ENCODE measurements at regions not wholly inside any gene's neighbourhood (a gene's known extent, or its start where the extent isn't known, plus 50 kb on each side); places are given as distances from the start of the nearest gene placed in this dataset.

DNA sequence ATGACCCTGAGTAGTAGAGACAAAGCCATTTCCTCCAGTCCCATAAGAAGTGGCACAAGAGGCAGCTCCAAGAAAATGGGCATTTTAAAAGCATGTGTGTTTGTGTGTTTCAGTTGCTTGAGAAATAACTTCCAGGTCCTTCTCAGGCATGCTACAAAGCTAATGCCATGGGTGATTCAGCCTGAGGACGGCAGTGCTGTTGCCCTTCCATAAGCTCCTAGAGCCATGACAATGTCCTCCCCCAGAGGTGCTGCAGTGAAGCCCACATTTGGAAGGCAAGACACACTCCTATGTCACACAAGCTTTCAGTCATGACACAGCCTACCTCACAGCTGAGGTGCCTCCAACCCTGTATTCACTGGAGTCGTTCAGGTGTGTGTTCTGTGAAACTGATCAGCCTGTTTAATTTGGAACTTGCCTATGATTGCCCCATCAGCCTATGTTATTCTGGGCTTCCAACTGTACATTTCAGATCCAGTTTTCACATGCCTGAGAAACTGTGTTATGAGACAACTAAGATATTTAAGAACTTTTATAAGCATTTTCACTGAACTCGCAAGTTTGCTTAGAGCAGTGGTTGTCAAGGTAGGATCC, 213.6 kb downstream of the FOXO1 start:
- in situ Hi-C loops (cut with HindIII; ENCODE audit: low sequenced_read_pairs): no loop called here

DNA sequence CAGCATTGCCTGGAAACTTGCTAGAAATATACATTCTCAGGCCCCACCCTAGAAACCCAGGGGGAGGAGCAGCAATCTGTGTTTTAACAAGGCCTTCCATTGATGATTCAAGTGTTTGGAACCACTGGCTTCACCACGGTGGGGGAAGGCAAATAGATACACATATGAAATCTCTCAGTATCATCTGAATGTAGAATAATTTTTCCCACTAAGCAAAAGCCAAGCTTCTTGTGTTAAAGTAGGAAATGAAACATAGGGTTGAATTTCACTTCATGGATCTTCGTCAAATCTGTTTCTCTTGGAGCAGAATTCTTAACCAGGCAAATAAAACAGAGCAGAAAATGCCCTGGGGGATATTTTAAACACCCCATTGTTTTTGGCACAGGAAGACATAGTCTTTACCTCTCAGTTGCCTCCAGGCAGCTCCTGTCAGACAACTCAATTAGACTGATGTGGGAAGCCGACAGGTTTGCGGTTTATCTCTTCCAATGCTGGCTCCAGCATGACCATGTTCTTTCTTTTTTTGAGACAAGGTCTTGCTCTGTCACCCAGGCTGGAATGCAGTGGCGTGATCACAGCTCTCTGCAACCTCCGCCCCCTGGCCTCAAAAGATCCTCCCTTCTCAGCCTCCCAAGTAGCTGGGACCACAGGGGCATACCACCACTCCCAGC, 213.0 kb downstream of the FOXO1 start:
- in situ Hi-C loops (cut with HindIII; ENCODE audit: low sequenced_read_pairs): no loop called here

DNA sequence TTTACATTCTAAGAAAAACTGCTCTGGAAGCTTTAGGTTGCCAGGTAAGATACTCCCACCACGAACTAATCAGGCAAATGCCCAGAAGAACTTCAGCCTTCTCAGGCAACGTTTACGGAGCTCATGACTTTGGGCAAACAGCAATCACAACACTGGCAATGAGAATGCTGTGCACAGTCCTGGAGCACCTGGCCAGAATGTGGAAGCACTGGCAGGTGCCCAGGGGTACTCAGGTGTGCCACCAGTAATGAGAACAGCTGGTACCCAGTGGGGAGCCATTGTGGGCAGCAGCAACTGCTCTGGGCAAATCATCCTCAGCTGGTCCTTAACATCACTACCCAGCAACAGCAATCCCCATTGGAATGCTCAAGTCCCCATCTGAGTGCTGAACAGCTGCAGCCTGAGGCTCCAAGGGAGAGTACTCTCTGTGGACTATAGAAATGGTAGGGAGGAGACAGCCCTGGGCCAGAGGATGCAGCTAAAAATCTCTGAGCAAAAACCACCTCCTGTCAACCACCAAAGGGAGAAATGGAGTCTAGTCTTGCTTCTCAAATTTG, 210.0 kb downstream of the FOXO1 start:
- in situ Hi-C loops (cut with HindIII; ENCODE audit: low sequenced_read_pairs): no loop called here

DNA sequence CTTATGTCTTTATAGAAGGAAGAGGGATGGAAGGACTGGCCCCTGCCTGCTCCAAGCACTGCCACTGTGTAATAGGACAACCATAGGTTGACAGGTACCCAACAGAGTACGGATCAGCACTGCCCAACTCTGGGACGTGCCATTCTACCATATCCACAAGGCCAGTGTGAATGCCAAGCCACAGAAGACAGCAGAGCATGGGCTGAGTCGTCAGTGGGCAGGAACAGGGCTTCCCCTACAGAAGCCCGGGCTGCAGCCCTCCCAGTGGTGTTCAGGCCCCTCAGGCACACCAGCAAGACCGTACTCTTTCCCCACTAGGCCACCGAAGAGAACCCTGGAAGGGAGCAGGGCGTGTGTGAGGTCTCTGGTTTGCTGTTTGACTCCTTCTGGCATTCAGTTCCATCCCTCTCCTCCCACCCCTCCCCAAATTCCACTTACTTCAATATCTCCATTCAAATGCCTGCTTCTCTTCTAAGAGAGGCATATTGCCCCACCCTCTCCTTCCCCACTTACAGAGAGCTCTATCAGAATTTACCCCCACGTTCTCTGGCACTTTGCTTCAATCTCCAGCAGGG, 209.4 kb downstream of the FOXO1 start:
- in situ Hi-C loops (cut with HindIII; ENCODE audit: low sequenced_read_pairs): no loop called here

DNA sequence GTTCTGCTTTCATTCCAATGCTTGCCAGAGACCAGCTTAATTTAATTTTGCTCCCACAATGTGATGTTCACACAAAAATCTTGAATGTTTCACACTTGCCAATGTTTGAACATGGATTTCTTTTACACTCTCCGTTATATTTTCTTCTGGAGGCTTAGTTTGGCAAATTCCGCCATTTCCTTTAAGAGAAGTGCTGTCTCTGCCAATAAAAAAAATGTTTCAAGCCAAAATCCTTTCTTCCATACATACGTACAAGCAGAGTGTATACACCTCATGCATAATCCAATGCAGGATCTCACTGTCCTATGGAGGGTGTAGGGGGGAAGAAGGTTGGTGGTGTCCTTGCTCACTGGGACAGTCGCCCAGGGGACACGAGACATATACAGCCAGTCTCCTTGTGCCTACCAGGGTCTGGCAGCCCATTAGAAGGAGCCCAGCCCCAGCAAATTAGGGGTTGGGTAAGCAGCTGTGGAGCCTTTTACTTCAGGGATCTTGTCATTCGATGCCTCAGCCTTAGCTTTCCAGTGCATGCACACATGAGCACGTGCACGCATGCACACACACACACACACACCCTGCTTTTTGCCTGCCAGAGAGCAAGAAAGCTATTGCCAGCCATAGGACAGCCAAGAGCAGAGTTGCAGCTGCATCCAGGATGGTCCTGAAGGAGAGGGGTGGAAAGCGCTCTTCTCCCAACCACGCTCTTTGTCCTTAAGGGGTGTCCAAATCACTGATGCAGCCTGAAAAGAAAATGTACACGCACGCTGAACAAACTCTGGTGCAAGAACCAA, 208.3 kb downstream of the FOXO1 start:
- in situ Hi-C loops (cut with HindIII; ENCODE audit: low sequenced_read_pairs): no loop called here

DNA sequence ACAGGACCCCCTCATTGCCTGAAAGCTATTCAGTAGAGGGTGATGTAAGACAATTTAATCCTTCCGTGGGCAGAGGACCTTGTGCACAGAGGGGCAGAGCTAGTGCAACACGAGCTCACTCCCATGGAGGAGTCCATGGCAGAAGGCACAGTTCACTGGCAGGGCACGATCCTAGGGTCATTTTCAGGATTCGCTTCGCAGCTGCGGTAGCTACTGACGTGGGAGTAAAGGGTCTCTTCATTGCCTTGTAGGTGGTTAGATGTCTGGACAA, 207.8 kb downstream of the FOXO1 start:
- in situ Hi-C loops (cut with HindIII; ENCODE audit: low sequenced_read_pairs): no loop called here

DNA sequence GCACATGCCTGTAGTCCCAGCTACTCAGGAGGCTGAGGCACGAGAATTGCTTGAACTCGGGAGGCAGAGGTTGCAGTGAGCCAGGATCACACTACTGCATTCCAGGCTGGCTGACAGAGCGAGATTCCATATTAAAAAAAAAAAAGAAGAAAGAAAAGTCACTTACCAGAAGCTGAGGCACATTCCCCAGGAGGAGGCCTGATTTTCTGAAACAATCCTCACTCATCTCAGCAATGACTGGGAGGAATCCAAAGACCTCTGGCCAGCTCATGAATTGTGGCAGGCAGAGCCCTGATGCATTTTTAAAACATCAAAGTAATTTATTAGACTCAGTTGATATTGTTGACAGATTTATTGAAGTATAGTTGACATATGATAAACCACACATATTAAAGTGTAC, 206.3 kb downstream of the FOXO1 start:
- in situ Hi-C loops (cut with HindIII; ENCODE audit: low sequenced_read_pairs): no loop called here

DNA sequence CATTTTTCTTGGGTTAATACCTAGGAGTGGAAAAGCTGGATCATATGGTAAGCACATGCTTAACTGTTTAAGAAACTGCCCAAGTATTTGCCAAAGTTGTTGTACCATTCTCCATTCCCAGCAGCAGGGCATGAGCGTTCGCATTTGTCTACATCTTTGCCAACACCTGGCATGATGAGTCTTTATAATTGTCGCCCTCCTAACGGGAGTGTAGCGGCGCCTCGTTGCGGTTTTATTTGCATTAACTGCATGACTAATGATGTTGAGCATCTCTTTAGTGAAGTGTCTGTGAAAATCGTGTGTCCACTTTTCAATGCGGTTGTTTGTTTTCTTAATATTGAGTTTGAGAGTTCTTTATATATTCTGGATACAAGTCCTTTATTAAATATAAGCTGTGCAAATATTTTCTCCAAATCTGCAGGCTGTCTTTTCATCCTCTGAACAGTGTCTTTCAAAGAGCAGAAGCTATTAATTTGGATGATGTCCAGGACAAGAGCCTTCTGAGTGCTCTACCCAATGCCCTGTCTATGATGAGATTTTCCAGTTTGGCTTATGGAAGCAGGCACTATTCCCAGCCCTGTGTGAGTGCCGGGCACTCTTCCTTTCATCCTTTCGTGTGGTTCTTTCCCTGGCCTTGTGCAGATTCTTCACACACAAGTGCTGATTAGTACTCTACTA, 202.0 kb downstream of the FOXO1 start:
- in situ Hi-C loops (cut with HindIII; ENCODE audit: low sequenced_read_pairs): loop anchor here (5.0 kb wide), 1 partner anchor 57 kb away; no protein-coding TSS in a partner anchor

DNA sequence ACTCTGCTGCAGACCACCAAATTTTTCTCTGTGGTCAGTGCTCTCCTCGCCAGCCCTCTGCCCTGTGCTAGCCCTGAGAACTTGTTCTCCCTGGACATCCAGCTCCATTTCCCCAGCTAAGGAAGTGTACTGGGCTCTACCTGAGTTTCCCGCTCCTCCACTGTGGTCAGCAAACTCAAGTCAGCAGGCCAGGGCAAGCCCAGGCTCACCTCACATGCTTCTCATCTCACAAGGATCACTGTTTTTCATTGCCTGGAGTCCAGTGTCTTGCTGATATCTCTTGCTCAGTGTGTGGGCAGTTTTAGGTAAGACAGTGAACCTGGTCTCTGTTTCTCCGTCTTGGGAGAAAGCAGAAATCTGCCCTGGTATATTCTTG, 201.4 kb downstream of the FOXO1 start:
- in situ Hi-C loops (cut with HindIII; ENCODE audit: low sequenced_read_pairs): loop anchor here (5.0 kb wide), 1 partner anchor 58 kb away; no protein-coding TSS in a partner anchor

DNA sequence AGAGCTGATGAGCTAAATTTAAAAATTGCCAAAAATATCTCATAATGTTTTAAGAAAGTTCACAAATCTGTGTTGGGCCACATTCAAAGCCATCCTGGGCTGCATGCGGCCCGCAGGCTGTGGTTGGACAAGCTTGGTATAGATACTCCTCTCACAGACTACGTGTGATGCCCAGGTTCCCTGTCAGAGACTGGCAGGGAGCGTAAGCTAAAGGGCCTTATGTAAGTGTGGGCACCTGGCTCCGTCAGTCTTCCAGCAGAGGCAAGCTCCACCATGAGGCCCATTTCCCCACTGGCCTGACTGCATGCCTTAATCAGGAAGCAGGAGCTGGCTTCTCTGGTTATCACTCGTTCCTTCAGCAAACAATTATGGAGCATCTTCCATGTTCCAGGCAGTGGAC, 200.2 kb downstream of the FOXO1 start:
- in situ Hi-C loops (cut with HindIII; ENCODE audit: low sequenced_read_pairs): loop anchor here (5.0 kb wide), 1 partner anchor 59 kb away; no protein-coding TSS in a partner anchor

DNA sequence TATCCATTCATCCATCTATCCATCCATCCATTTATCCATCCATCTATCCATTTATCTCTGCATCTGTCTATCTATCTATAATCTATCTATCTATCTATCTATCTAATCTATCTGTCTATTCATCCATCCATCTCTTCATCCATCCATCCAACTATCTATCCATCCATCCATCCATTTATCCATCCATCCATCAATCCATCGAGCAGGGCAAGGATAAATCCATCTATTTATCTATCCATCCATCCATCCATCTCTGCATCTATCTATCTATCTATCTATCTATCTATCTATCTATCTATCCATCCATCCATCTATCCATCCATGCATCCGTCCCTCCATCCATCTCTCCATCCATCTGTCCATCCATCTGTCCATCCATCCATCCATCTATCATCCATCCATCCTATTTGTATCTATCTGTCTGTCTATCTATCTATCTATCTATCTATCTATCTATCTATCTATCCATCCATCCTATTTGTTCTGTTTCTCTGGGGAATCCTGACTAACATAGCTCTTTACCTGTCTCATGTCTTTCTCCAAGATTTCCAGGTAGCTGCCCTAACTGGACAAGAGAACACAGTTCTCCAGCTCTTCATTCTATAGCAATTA, 198.1 kb downstream of the FOXO1 start:
- in situ Hi-C loops (cut with HindIII; ENCODE audit: low sequenced_read_pairs): loop anchor here (5.0 kb wide), 1 partner anchor 61 kb away; no protein-coding TSS in a partner anchor

DNA sequence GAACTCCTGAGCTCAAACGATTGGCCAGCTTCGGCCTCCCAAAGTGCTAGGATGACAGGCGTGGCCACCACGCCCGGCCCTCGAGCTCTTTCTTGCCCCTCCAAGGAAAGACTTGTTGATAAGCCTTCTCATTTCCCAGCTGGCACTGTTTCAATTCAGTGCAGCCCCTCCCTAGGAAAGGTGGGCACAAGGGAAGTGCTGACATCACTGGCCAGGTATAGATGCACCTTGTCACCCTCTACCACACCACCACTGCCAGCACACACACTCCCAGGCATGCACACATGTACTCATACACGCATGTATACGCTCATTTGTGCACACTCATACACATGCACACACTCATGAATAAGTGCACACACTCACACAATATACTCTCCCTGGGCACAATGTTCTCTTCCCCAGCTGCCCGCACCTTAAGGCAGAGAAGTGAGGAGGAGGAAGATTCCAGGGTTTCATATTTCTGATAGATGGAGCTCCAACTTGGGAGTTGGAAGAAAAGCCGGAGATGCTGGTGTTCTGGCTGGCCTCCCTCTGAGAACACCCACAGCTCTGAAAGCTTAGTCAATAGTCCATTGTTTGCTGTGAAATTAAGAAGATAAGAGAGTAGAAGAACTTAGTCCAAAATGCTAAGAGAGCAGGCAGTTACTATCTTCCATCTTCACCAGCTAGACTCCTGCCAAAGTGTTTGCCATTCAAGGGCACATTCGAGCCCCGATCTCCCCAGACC, 196.7 kb downstream of the FOXO1 start:
- in situ Hi-C loops (cut with HindIII; ENCODE audit: low sequenced_read_pairs): loop anchor here (5.0 kb wide), 1 partner anchor 62 kb away; no protein-coding TSS in a partner anchor

DNA sequence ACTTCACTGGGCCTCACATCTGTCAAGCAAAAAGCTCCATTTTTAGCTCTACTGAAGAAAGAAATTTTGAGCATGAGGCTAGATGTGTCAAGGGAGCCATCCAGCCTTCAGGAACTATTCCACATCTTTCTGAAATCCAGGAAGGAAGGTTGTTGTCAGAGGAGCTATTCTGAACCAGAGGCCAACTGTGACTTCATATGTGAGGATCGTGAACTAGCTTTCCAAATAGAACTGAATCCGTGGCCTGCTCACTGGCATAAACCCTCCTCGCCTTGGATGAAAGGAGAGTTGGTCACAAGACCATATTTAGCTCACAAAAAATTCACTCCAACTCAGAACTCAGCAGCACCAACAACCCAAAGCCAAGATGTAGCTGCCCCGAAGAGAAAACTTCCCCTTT, 195.8 kb downstream of the FOXO1 start:
- in situ Hi-C loops (cut with HindIII; ENCODE audit: low sequenced_read_pairs): no loop called here

DNA sequence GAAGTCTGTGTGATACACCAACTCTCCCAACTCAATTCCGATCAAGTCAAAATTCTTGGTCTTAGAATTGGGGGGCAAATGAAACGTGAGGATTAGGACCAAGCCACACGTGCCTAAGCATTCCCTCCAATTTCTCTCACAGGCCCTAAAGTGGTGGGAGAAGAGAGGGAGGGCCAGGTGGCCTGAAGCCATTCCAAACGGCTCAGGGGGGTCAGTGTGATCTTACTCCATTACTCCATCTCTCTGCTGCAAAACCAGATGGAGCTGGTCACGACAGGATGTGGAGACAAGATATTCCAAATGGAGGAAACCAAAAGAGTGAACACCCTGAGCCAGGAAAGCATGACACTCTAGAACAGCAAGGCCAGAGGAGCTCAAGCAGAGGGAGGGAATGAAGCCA, 195.4 kb downstream of the FOXO1 start:
- in situ Hi-C loops (cut with HindIII; ENCODE audit: low sequenced_read_pairs): no loop called here

DNA sequence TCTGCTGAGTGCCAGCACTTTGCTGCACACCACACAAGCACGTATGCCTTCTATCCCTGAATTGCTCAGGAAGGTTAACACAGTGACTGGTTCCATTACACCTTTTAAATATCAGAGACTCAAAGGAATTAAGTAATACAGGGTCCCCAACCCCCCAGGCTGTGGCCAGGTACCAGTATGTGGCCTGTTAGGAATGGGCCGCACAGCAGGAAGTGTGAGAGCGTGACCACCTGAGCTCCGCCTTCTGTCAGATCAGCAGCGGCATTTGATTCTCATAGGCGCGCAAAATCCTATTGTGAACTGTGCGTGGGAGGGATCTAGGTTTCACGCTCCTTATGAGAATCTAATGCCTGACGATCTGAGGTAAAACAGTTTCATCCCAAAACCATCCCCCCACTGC, 194.5 kb downstream of the FOXO1 start:
- in situ Hi-C loops (cut with HindIII; ENCODE audit: low sequenced_read_pairs): no loop called here

DNA sequence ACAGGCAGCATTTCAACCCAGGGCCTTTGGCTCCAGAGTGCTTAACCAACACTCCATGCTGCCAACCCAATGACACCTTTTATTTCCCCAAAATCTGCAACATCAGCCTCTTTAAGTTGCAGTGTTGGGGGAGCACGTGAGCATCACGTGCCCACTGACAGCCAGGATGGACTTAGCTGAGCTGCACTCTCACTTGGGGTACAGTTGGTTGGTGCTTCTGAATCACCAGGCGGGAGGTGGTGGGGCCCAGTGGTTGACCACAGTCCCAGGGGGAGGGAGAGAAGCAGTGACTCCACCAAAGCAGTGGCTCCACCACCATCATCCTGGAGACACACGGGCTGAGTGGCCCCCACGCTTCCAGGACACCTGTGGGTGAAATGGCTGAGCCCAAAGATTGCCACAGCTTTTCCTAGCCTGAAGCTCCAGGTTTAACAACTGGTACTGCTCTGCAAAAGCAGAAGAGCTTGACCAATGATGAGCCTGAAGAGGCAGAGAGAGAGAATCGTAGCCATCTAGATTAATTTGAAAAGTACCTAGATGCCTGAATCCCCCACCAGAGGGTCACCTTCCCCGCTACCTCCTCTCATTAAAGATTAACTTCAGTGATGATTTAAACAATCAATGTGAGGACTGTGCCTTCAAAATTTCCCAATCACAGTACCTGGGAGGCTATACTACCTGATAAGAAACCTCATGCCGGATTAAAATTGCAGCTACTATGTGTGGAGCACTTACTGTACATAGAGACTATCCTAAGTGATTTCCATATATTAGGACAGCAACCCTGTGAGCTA, 193.8 kb downstream of the FOXO1 start:
- in situ Hi-C loops (cut with HindIII; ENCODE audit: low sequenced_read_pairs): no loop called here

DNA sequence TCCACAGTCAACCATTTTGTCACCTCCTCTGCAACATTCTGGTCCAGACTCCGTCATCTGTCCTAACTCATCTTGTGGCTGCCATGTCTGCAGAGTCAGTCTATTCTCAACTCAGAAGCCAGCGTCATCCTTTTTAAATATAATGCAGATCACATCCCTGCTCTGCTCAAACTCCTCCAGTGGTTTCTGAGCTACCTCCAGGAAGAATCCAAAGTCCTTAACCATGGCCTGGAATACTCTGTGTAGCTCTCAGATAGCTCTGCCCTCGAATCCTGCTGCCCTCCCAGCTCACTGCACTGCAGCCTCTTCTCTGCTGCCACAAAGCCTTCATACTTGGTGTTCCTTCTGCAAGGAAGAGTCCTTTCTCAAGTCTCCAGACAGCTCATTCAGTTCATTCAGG, 190.8 kb downstream of the FOXO1 start:
- in situ Hi-C loops (cut with HindIII; ENCODE audit: low sequenced_read_pairs): no loop called here

DNA sequence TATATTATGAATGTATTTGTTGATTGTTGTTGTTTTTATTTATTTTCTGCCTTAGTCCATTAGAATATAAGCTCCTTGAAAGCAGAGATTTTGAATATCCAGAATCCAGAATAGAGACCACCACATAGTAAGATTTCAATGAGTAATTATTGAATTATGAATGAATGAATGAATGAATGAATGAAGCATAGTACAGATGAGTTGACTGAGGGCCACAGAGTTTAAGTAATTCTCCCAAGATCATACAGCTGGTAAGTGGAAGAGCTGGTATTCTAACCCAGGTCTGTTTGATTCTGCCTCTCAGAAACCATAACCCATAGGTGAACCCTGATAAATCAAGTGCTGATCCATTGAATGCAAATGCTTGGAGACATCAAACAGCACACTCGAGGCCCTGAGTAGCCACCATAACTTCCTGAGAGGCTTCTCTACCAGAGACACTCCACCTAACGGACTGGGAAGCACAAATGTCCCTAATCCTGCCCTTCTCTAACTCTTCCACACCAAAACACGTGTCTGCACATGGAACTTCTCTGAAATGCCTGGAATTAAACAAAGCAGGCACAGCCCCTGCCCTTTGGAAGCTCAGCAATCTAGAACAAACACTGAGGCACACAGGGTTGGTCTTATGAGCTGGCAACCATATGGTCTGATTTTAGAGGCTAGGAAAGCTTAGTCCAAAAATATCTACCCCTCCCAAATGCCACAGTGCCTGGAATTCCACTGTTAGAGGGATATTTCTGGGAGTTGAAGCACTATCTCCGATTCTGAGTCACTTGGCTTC, 190.1 kb downstream of the FOXO1 start:
- in situ Hi-C loops (cut with HindIII; ENCODE audit: low sequenced_read_pairs): no loop called here
